RPMI8226 (cell line): ENCODE measurements at regions not wholly inside any gene's neighbourhood (a gene's known extent, or its start where the extent isn't known, plus 50 kb on each side); places are given as distances from the start of the nearest gene placed in this dataset.

Source experiments
- DNase-seq: peaks from one replicate; pipeline ENCODE4 v3.0.0-alpha.2; 2015

DNA sequence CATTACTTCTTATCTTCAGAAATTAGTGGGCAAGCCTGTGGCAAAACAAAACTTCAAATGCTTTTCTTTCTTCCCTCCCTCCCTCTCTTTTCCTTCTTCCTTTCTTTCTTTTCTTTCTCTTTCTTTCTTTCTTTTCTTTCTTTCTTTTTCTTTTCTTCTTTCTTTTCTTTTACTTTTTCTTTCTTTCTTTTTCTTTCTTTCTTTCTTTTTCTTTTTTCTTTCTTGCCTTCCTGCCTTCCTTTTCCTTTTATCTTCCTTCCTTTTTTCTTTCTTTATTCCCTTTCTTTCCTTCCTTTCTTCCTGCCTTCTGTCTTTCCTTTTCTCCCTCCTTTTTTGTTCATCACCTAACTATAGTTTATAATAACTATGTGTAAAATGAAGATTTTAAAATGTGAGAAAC lies 295.1 kb downstream of the SMOC2 start:
- no peak for DNase-seq

DNA sequence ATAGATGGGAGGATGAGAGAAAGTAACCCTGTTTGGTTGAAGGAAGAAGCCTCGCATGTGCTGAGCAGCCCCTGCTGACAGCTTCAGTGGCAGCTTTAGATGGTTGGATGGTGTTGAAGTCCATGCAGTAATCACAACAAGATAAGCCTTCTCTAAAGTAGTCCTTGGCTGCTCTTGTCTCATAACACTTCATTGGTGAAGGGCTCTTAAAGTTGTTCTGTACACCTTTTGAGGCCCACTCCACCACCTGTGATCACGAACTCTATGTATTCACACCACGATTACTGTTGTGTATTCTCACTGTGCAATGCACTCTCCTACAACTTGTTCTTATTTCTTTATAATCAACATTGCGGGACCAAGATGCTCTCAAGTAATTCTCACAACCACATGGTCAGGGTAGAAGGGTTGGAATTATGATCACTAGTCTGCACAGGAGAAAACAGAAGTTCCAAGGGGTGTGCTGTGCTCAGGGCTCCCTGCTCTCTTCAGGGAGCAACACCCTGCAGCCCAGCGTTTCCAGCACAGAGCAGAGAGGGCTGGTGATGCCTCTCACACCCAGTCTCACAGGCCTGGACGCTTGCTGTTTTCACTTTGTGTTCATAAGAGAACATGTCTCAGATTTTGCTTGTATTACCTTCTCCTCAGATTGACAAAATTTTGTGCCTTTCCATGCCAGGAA lies 294.4 kb downstream of the SMOC2 start:
- DNase-seq: no peak

GRCh38 chr6:168734523-168734922 lies 293.5 kb downstream of the SMOC2 start:
- no peak for DNase-seq

- DNase-seq: no peak
These were observed 291.7 kb downstream of the SMOC2 start for GRCh38 chr6:168732676-168733075.

DNA sequence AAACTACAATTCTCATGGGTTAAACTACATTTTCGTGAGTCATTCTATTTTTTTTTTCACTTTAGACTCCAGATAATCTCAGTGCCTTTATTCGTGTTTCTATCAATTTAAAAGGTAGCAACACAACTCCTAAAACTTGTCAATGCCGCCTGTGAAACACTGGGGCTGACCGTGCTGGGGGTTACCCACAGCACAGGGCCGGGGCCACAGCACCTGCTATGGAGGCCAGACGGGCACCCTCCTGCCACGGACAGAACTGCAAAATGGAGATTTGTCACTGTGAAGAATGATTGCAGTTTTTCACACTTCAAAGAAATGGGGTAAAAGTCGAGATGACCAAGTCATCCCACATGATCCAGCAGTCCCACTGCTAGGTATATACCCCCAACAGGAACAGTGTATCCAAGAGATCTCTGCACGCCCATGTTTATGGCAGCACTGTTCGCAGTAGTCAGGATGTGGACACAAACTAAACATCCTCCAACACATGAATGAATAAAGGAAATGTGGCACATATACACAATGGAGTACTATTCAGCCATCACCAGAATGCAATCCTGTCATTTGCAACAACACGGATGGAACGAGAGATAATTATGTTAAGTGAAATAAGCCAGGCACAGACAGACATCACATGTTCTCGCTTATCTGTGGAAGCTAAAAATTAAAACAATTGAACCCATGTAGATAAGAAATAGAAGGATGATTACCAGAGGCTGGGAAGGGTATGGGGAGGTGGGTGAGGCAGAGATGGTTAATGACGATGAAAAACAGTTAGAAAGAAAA lies 290.1 kb downstream of the SMOC2 start:
- DNase-seq: no peak

- no peak for DNase-seq
These were observed 287.1 kb downstream of the SMOC2 start for GRCh38 chr6:168728056-168728455.

- DNase-seq: no peak
These were observed 285.4 kb downstream of the SMOC2 start for GRCh38 chr6:168726312-168726856.

GRCh38 chr6:168725802-168726201 lies 284.8 kb downstream of the SMOC2 start:
- DNase-seq: no peak

DNA sequence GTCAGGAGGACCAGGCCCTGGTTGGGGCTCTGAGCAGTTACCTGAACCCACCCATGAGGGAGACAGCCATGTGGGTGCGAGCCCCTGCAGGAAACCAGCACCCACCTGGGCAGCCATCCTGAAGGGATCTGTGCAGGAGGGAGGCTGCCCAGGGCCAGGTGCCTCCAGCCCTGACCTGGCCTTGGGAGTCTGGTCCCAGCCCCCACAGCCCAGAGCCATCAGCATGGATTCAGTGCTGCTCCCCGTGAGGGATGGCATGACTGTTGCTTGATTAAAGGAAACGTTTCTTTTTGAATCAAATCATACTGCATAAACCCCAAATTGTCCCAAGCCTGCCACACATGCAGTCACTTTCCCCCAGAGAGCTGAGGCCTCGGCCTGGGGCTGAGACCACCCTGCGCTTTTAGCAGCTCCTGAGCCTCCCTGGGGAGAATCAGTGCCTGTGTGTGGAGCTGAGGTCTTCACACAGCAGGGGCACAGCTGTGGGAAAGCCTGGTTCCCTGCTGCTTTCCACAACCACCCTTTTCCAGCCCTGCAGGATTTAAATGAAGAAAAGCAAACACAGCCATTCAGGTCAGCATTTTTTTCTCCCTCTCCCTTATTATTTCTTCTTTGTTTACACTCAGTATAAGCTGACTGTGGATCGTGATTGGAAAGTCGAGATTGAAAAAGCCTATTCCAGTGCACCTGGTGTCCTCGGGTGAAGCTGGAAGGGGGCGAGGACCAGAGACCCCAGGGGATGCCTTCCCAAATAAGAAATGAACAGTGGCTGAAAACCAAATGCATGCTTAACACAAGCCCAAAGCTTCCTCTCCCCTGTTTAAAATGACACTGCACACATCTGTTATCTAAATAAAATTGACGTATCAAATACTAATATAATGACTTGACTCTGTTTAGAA lies 283.9 kb downstream of the SMOC2 start:
- DNase-seq: no peak

GRCh38 chr6:168724033-168724432 lies 283.0 kb downstream of the SMOC2 start:
- no peak for DNase-seq

GRCh38 chr6:168722397-168722796 lies 281.4 kb downstream of the SMOC2 start:
- no peak for DNase-seq

GRCh38 chr6:168721571-168721970 lies 280.6 kb downstream of the SMOC2 start:
- no peak for DNase-seq

- no peak for DNase-seq
These were observed 278.9 kb downstream of the SMOC2 start for GRCh38 chr6:168719901-168720300.

GRCh38 chr6:168718821-168719475 lies 278.0 kb downstream of the SMOC2 start:
- no peak for DNase-seq
